LNCaP clone FGC (cell line): ENCODE measurements at regions not wholly inside any gene's neighbourhood (a gene's known extent, or its start where the extent isn't known, plus 50 kb on each side); places are given as distances from the start of the nearest gene placed in this dataset.
A peak's percentile ranks its signal among the peaks of the same experiment; 100 is the strongest.

Experiments used
- DNase-seq: peaks from one replicate; pipeline ENCODE4 v3.0.0-alpha.2; 2011; ENCODE audit warnings: low read depth
- H3K4me3 ChIP-seq: 2 replicates; pipeline ENCODE4 v1.5.1; 2011; ENCODE audit warnings: mild to moderate bottlenecking, low read depth, low read length, control low read depth
- CTCF ChIP-seq: IDR thresholded peaks from 2 replicates; pipeline ENCODE4 v1.5.1; 2012; ENCODE audit warnings: mild to moderate bottlenecking; ENCODE audit not compliant: control insufficient read depth, insufficient read depth; ENCODE audit errors: extremely low read depth

DNA sequence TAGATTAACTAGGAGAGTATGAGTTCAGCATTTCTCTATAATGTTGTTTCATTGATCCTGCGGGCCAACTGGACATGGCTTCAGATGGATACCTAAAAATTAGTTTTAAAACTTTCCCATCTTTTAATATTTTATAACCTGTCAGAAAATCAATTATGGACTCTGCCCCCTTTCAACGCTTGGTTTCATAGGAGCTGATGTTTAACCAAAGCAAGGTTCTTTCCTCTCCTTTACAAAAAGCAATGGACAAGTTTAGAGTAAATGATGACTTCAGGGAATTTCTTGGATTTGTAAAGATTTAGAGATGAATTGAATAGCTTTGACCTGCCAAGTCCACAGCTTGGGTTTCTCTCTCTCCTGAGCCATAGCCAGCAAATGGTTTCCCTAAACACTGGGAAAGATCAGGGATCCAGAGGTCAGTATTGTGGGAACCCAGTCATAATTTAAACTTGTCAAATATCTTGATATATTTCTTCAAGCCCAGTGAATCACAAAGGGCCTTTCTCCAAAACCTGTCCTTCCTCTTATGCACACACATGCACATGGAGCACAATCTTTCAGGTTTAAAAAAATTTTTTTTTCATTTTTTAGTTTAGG is 177.1 kb downstream of the EVX1 start:
- no peak for TF ChIP-seq CTCF
- no peak overlapping the region for H3K4me3 ChIP-seq

GRCh38 chr7:27420702-27421101 is 178.1 kb downstream of the EVX1 start:
- DNase-seq: no peak
- no peak for TF ChIP-seq CTCF
- H3K4me3 ChIP-seq: no peak overlapping the region

More for the DNA sequence above, 177.1 kb downstream of the EVX1 start:
- no peak for DNase-seq

DNA sequence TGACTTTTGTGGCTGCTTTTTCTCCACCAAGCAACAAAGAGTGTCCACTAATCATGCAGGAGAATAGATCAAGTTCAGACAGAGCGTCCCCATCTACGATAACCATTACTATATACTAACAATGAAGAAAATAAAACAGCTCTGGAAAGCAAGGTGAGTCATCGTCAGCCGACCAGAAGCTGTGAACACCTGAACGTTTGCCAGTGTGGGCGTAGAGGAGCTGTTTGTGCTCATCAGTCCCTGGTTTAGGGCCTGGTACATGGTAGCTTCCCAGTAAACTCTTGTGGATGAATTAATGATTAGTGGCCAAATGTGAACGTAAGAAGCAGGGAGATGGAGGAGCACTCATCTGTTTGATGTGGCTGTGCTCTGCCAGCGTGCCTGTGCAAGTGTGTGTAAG is 180.7 kb downstream of the EVX1 start:
- H3K4me3 ChIP-seq: no peak overlapping the region
- no peak for TF ChIP-seq CTCF
- peak; percentile 53 for DNase-seq

DNA sequence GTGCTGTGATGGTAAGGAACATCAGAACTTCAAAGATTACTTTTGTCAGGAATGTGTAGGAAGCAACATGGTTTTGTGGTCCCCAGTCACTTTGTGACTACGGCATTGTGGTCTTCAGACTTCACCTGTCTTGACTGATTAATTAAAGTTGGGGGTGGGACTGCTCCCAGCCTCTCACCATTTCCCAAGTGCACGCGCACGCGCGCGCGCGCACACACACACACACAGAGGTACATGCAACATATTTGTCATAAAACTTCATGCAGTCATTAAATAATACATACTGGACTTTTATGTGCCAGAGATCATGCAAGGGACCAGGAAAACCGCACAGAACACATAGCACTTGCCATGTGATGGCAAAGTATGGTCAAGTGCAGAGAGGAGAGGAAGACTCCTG is 181.2 kb downstream of the EVX1 start:
- no peak for TF ChIP-seq CTCF
- H3K4me3 ChIP-seq: no peak overlapping the region
- DNase-seq: no peak

DNA sequence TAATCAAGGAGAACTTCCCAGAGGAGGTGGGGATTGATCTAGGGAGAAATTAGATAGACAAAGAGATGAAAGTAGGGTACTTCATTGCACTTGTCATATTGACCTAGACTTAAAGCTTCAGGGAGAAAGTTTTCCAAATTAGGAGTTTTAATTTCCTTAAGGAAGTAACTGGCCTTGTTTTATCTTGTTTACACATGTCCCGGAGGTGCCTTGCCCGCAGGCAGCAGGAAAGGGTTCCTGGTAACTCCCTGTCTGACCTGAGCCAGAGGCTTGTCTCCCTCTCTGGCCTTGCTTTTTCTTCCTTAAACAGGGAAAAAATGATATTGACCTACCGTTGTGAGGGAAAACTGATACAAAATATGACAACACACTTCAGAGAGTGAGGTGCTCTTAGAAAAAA is 181.6 kb downstream of the EVX1 start:
- no peak overlapping the region for H3K4me3 ChIP-seq
- peak; percentile 63 for DNase-seq
- TF ChIP-seq CTCF: no peak

GRCh38 chr7:27424749-27425148 is 182.1 kb downstream of the EVX1 start:
- TF ChIP-seq CTCF: no peak
- no peak overlapping the region for H3K4me3 ChIP-seq
- no peak for DNase-seq

- no peak for TF ChIP-seq CTCF
- DNase-seq: no peak
- no peak overlapping the region for H3K4me3 ChIP-seq
Observed at GRCh38 chr7:27427416-27427815, 184.8 kb downstream of the EVX1 start.
